Type B pancreatic cell (in vitro differentiated cells): ENCODE measurements at regions not wholly inside any gene's neighbourhood (a gene's known extent, or its start where the extent isn't known, plus 50 kb on each side); places are given as distances from the start of the nearest gene placed in this dataset.

Experiments
- DNase-seq: peaks from one replicate; pipeline ENCODE4 v3.0.0; 2021; ENCODE audit warnings: mixed read lengths; ENCODE audit not compliant: unreplicated experiment; ENCODE audit errors: extremely low spot score
- H3K27ac Mint-ChIP-seq: 2 replicates; pipeline ENCODE4 v1.8.0; 2021; ENCODE audit warnings: mild to moderate bottlenecking, mixed read lengths
- H3K27me3 Mint-ChIP-seq: 2 replicates; pipeline ENCODE4 v1.8.0; 2021; ENCODE audit warnings: mixed read lengths
- H3K36me3 Mint-ChIP-seq: 2 replicates; pipeline ENCODE4 v1.8.0; 2021; ENCODE audit warnings: mixed read lengths
- H3K4me1 Mint-ChIP-seq: one replicate; pipeline ENCODE4 v1.8.0; 2021; ENCODE audit warnings: mixed read lengths; ENCODE audit not compliant: unreplicated experiment
- H3K4me3 Mint-ChIP-seq: 2 replicates; pipeline ENCODE4 v1.8.0; 2021; ENCODE audit warnings: mild to moderate bottlenecking, mixed read lengths
- H3K9me3 Mint-ChIP-seq: 2 replicates; pipeline ENCODE4 v1.8.0; 2021; ENCODE audit warnings: mixed read lengths
- CTCF ChIP-seq: fragments of 200-600 bp; sonication (generic); conservative IDR thresholded peaks from 2 replicates; pipeline ENCODE4 v1.5.0; 2021; ENCODE audit warnings: antibody characterized with exemption, mild to moderate bottlenecking

- no peaks in the 10 kb centered on the region for H3K9me3 Mint-ChIP-seq
- no peak for DNase-seq
- H3K27ac Mint-ChIP-seq: no peak overlapping the region
- H3K4me3 Mint-ChIP-seq: no peak overlapping the region
- H3K4me1 Mint-ChIP-seq: no peaks in the 10 kb centered on the region
- no peaks in the 10 kb centered on the region for H3K36me3 Mint-ChIP-seq
- no peaks in the 10 kb centered on the region for H3K27me3 Mint-ChIP-seq
- no peak for TF ChIP-seq CTCF
These were observed 731.0 kb upstream of the LRATD1 start for GRCh38 chr2:13901526-13901925.

GRCh38 chr2:13905831-13906230 is 726.7 kb upstream of the LRATD1 start:
- DNase-seq: no peak
- Mint-ChIP-seq H3K4me3 (no peak overlapping the region), H3K27me3 (no peaks in the 10 kb centered on the region), H3K9me3 (no peaks in the 10 kb centered on the region), H3K27ac (no peak overlapping the region), H3K4me1 (no peaks in the 10 kb centered on the region), H3K36me3 (no peaks in the 10 kb centered on the region)
- no peak for TF ChIP-seq CTCF

- Mint-ChIP-seq H3K27me3 (no peaks in the 10 kb centered on the region), H3K4me1 (no peaks in the 10 kb centered on the region), H3K36me3 (no peaks in the 10 kb centered on the region), H3K27ac (no peak overlapping the region), H3K4me3 (no peak overlapping the region), H3K9me3 (no peaks in the 10 kb centered on the region)
- no peak for DNase-seq
- TF ChIP-seq CTCF: no peak
These were observed 716.5 kb upstream of the LRATD1 start for GRCh38 chr2:13916066-13916465.

GRCh38 chr2:13917958-13918357 is 714.6 kb upstream of the LRATD1 start:
- Mint-ChIP-seq H3K27ac (no peak overlapping the region), H3K27me3 (no peaks in the 10 kb centered on the region), H3K9me3 (no peaks in the 10 kb centered on the region), H3K4me1 (no peaks in the 10 kb centered on the region), H3K36me3 (no peaks in the 10 kb centered on the region), H3K4me3 (no peak overlapping the region)
- no peak for DNase-seq
- no peak for TF ChIP-seq CTCF

GRCh38 chr2:13919981-13920382 is 712.5 kb upstream of the LRATD1 start:
- no peaks in the 10 kb centered on the region for H3K27me3 Mint-ChIP-seq
- H3K4me3 Mint-ChIP-seq: no peak overlapping the region
- no peaks in the 10 kb centered on the region for H3K36me3 Mint-ChIP-seq
- TF ChIP-seq CTCF: no peak
- H3K9me3 Mint-ChIP-seq: no peaks in the 10 kb centered on the region
- no peak for DNase-seq
- H3K27ac Mint-ChIP-seq: no peak overlapping the region
- no peaks in the 10 kb centered on the region for H3K4me1 Mint-ChIP-seq

GRCh38 chr2:13921245-13921644 is 711.3 kb upstream of the LRATD1 start:
- Mint-ChIP-seq H3K9me3 (no peaks in the 10 kb centered on the region), H3K36me3 (no peaks in the 10 kb centered on the region), H3K4me3 (no peak overlapping the region), H3K27me3 (no peaks in the 10 kb centered on the region), H3K4me1 (no peaks in the 10 kb centered on the region), H3K27ac (no peak overlapping the region)
- no peak for TF ChIP-seq CTCF
- DNase-seq: no peak
